ENCODE measurements at regions not wholly inside any gene's neighbourhood (a gene's known extent, or its start where the extent isn't known, plus 50 kb on each side); places are given as distances from the start of the nearest gene placed in this dataset.

- Histone ChIP-seq H3K27ac (no peak overlapping the region), H3K36me3 (ENCODE audit: low read depth, missing control alignments) (no peaks in the 10 kb centered on the region), H3K9me3 (no peaks in the 10 kb centered on the region), H3K27me3 (no peaks in the 10 kb centered on the region), H3K4me1 (no peaks in the 10 kb centered on the region), H3K4me3 (no peak overlapping the region)
- TF ChIP-seq CTCF (IDR thresholded peaks at IDR 0.05) = no peak
- no peak for TF ChIP-seq POLR2A (IDR thresholded peaks at IDR 0.05)
- intact Hi-C loops (cut with DNase I; ENCODE audit: low total_unique reads) = no loop called here
- no peak for DNase-seq
Measured at GRCh38 chr18:44117821-44118220, 562.9 kb upstream of the SETBP1 start.

GRCh38 chr18:44119607-44120006, 561.1 kb upstream of the SETBP1 start:
- no peak for TF ChIP-seq POLR2A (IDR thresholded peaks at IDR 0.05)
- no peak for TF ChIP-seq CTCF (IDR thresholded peaks at IDR 0.05)
- WGBS, 2 donors = 88 to 94% methylated on average over 2 of the region's 2 CpGs
- Histone ChIP-seq H3K9me3 (no peaks in the 10 kb centered on the region), H3K4me1 (no peaks in the 10 kb centered on the region), H3K27me3 (no peaks in the 10 kb centered on the region), H3K36me3 (ENCODE audit: low read depth, missing control alignments) (no peaks in the 10 kb centered on the region), H3K4me3 (no peak overlapping the region), H3K27ac (no peak overlapping the region)
- intact Hi-C loops (cut with DNase I; ENCODE audit: low total_unique reads) = no loop called here
- no peak for DNase-seq

- H3K4me3 ChIP-seq = no peak overlapping the region
- no peaks in the 10 kb centered on the region for H3K27me3 ChIP-seq
- 94% methylated on average over 2 of the region's 2 CpGs for WGBS, 2 donors
- DNase-seq = no peak
- H3K4me1 ChIP-seq = no peaks in the 10 kb centered on the region
- intact Hi-C loops (cut with DNase I; ENCODE audit: low total_unique reads) = no loop called here
- no peaks in the 10 kb centered on the region for H3K9me3 ChIP-seq
- TF ChIP-seq CTCF (IDR thresholded peaks at IDR 0.05) (no peak), POLR2A (IDR thresholded peaks at IDR 0.05) (no peak)
- no peaks in the 10 kb centered on the region for H3K36me3 ChIP-seq (ENCODE audit: low read depth, missing control alignments)
- H3K27ac ChIP-seq = no peak overlapping the region
Measured at GRCh38 chr18:44123743-44124142, 556.9 kb upstream of the SETBP1 start.

GRCh38 chr18:44125446-44125845, 555.2 kb upstream of the SETBP1 start:
- WGBS, 2 donors = 87 to 88% methylated on average over 3 of the region's 3 CpGs

More at GRCh38 chr18:44125446-44125845, 555.2 kb upstream of the SETBP1 start:
- H3K36me3 ChIP-seq (ENCODE audit: low read depth, missing control alignments) = no peaks in the 10 kb centered on the region
- no peaks in the 10 kb centered on the region for H3K27me3 ChIP-seq
- DNase-seq = no peak
- no peaks in the 10 kb centered on the region for H3K4me1 ChIP-seq
- no peak for TF ChIP-seq POLR2A (IDR thresholded peaks at IDR 0.05)
- no peak for TF ChIP-seq CTCF (IDR thresholded peaks at IDR 0.05)
- H3K4me3 ChIP-seq = no peak overlapping the region
- no peaks in the 10 kb centered on the region for H3K9me3 ChIP-seq
- intact Hi-C loops (cut with DNase I; ENCODE audit: low total_unique reads) = no loop called here
- no peak overlapping the region for H3K27ac ChIP-seq
